Upper lobe of left lung (tissue), 4 donors: ENCODE measurements at regions not wholly inside any gene's neighbourhood (a gene's known extent, or its start where the extent isn't known, plus 50 kb on each side); places are given as distances from the start of the nearest gene placed in this dataset.

Experiments used
- EP300 ChIP-seq, 4 donors: sonication (generic); formaldehyde crosslinking; IDR thresholded peaks; one replicate each; pipeline ENCODE4 v1.5.1; 2017; ENCODE audit warnings: antibody characterized with exemption in 4 of 4, control low read depth in 2 of 4
- POLR2A ChIP-seq, 4 donors: fragments of 450-650 bp; IDR thresholded peaks; one replicate each; pipeline ENCODE4 v1.5.1; 2016 to 2017; ENCODE audit warnings: antibody characterized with exemption in 4 of 4, mild to moderate bottlenecking in 2 of 4
- POLR2AphosphoS5 ChIP-seq, 2 donors: sonication (generic); formaldehyde crosslinking; IDR thresholded peaks; one replicate each; pipeline ENCODE4 v1.5.1; 2017; ENCODE audit warnings: antibody characterized with exemption in 2 of 2

DNA sequence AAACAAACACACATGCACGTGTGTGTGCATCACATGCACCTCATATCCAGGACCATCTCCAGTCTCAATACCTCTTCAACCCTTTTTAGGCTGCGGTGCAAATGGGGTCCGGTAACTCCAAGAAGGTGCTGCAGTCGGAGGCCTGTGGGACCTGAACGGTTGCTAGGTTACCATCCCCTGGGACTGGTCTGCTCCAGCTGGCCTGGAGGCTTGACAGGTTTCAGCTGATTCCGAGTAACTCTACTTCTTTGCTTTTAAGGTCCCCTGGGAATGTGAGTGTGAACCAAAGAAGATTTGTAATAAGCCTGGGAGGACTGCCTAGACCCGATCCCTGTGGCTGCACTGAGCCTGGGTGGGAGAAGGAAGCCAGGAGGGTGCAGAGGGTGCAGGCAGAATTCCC is 117.5 kb downstream of the CCNA1 start:
- TF ChIP-seq EP300 (IDR thresholded peaks at IDR 0.05) (no peak), POLR2A (IDR thresholded peaks at IDR 0.05) (no peak), POLR2AphosphoS5 (IDR thresholded peaks at IDR 0.05) (no peak)
